ENCODE measurements at regions not wholly inside any gene's neighbourhood (a gene's known extent, or its start where the extent isn't known, plus 50 kb on each side); places are given as distances from the start of the nearest gene placed in this dataset.

DNA sequence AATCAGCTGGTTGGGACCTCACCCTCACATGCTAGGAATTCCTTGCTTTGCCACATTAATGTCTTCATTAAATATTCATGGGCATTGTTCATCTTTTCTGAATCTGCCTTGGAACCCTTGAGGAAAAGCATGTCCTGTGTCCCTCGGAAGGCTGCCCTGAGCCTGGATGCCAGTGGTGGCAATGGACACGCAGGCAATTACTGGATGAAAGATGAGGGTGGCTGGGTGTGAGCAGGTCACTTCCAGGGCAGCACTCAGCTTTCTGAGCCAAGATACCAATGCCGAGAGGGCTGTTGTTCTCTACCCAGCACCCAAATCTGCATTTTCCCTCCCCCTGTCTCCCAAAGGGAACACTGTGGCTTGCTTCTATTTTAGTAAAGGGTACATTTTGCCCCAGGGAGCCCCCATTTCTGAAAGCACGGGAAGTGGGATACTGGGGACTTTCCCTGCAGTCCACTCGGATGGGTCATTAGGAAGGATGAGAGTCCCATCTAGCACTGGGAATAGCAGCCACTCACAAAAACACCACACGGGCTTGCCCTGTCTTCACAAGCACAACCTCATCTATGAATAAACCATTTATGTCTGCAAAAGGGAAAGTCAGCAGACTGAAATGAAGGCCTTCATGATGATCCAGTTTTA, 234.8 kb downstream of the SOX11 start:
- no peaks in the 10 kb centered on the region for H3K27me3 Mint-ChIP-seq (ENCODE audit: low read depth)
- DNase-seq, result no peak
- POLR2A ChIA-PET, result no interaction called here
- H3K36me3 Mint-ChIP-seq (ENCODE audit: low read depth), result no peaks in the 10 kb centered on the region
- H3K4me1 Mint-ChIP-seq (ENCODE audit: low read depth), result no peaks in the 10 kb centered on the region
- ATAC-seq, result no peak
- no peak overlapping the region for H3K4me3 Mint-ChIP-seq
- H3K9me3 Mint-ChIP-seq (ENCODE audit: insufficient read depth), result no peaks in the 10 kb centered on the region
- no peak overlapping the region for H3K27ac Mint-ChIP-seq
- CTCF ChIA-PET, result no interaction called here

DNA sequence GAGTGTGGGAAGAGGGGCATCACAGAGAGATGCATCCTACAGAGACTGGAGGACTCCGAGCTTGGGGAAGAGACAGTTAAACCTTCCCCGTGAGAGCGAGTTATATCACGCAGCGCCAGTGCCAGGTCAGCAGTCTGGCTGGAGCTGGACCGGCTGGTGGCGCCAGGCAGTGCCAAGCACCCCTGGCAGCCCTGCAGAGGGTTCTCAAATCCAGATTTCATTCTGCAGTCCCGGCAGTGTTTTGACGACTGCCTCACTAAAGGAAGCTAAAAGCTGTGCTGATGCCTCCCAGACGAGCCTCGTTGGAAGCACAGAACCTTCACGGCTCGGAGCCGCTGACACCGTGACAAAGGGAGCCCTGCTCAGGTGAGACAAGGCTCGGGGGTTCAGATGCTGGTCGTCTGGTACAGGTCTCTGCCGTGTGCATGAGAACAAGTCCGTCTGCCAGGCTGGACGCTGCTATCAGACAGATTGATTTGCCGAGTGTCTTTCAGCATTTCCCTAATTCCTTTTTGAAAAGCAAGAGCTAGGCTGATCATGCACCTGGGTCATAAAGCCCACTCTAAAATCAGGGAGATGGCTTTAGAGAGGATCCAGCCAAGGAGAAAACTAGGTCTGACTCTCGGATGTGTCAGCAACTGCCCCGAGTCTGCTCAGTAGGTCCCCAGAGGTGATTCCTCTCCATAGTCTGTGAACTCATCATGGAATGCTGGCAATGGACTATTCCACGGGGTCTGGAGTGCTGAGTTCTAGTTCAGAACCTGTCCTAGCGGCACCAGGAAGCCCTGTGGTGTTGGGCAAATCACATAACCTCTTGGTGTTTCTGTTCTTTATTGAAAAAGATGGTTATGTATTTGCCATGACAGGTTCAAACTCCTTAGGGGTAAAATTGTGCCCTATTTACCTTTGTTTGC, 240.6 kb downstream of the SOX11 start:
- CTCF ChIA-PET, result no interaction called here
- Mint-ChIP-seq H3K36me3 (ENCODE audit: low read depth) (no peaks in the 10 kb centered on the region), H3K9me3 (ENCODE audit: insufficient read depth) (no peaks in the 10 kb centered on the region)

DNA sequence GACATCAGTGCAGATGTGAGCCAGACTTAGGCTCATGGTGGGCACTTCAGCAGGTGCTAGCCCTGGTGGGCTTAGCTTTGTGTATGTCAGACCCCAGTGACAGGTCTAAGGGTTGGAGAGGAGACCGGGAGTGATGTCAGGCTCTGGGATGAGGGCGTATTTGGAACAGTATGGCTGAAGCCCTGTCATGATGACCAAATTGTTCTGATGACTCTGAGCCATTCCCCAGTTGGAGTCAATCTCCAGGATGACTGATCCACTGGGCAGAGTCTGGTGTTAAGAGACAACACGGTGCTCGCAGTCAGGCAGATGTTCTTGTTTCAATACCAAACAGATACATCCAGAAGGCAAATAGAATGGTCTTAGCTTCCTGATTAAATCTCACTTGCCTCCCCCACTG, 241.5 kb downstream of the SOX11 start:
- Mint-ChIP-seq H3K4me1 (ENCODE audit: low read depth) (no peaks in the 10 kb centered on the region), H3K4me3 (no peak overlapping the region), H3K9me3 (ENCODE audit: insufficient read depth) (no peaks in the 10 kb centered on the region), H3K27ac (no peak overlapping the region), H3K36me3 (ENCODE audit: low read depth) (no peaks in the 10 kb centered on the region), H3K27me3 (ENCODE audit: low read depth) (no peaks in the 10 kb centered on the region)
- ATAC-seq, result no peak
- CTCF ChIA-PET, result no interaction called here
- POLR2A ChIA-PET, result no interaction called here
- DNase-seq, result no peak

More for the DNA sequence above, 240.6 kb downstream of the SOX11 start:
- ATAC-seq, result no peak
- Mint-ChIP-seq H3K27ac (no peak overlapping the region), H3K27me3 (ENCODE audit: low read depth) (no peaks in the 10 kb centered on the region), H3K4me3 (no peak overlapping the region), H3K4me1 (ENCODE audit: low read depth) (no peaks in the 10 kb centered on the region)
- DNase-seq, result no peak
- POLR2A ChIA-PET, result no interaction called here

DNA sequence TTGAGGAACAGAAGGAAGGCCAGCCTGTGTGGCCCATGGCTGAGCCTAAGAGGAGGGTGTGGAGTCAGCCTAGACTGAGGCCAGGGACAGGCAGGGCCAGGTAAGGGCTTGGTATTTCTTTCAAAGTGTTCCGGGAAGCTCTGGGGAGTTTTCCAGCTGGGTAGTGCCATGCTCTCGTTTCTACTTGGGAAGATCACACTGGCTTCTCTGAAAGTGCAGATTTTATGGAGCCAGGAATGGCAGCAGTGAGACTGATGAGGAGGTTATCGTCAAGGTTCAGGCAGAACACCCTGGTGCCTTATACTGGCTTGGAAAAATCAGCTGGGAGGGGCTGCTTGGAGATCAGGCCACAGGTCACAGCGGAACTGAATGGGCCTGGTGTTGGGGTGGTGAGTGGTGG, 245.1 kb downstream of the SOX11 start:
- Mint-ChIP-seq H3K4me3 (no peak overlapping the region), H3K27ac (no peak overlapping the region), H3K36me3 (ENCODE audit: low read depth) (no peaks in the 10 kb centered on the region), H3K27me3 (ENCODE audit: low read depth) (no peaks in the 10 kb centered on the region), H3K9me3 (ENCODE audit: insufficient read depth) (no peaks in the 10 kb centered on the region), H3K4me1 (ENCODE audit: low read depth) (no peaks in the 10 kb centered on the region)
- ChIA-PET POLR2A (no interaction called here), CTCF (no interaction called here)
- DNase-seq (no peak), ATAC-seq (no peak)

DNA sequence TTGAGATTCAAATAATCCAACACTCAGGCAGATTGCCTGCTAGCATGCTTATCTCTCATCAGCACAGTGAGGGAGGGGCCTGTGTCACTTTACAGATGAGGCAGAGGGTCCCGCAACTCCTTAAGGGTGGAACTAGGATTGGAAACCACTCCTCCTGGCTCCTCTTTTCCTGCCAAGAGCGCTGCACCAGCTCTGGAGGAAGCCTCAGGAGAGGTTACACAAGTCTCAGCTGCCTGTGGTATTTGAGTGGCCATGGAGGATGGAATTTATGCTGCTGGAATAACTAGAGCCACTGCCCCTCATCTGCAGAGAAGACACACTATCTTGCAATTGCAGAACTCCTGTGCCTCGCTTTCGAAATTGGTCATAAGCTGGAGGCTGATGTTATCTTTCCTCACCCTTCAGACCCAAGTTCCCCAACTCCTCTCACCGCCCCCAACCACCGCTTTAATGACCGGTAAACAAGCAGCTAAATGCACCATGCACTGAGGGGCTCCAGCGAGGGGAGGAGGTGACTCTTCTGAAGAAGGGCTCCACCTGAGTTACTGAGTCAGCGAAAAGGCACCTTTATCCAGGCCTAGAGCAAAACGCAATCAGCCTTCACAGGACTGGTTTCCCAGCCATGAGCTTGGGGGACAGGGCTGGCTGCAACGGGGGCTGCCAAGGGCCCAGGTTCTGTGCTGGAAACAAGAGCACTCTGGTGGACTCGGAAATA, 245.8 kb downstream of the SOX11 start:
- CTCF ChIA-PET, result no interaction called here
- H3K4me1 Mint-ChIP-seq (ENCODE audit: low read depth), result no peaks in the 10 kb centered on the region

DNA sequence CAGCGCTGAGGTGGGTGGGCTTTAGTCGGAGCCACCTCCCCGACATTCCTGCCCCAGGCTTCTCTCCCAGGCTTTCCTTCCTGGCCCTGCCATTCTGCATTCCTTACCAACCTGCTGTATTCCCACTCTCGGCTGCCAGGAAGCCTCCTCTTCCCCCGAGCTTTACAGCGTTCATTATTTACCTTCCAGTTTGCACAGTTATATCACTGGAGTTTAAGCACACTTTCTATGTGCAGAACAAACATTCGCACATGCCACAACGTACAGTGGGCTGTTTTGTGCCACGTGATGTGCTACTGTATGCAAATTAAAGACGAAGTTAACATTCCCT, 246.3 kb downstream of the SOX11 start:
- Mint-ChIP-seq H3K27ac (no peak overlapping the region), H3K36me3 (ENCODE audit: low read depth) (no peaks in the 10 kb centered on the region), H3K9me3 (ENCODE audit: insufficient read depth) (no peaks in the 10 kb centered on the region), H3K4me3 (no peak overlapping the region), H3K4me1 (ENCODE audit: low read depth) (no peaks in the 10 kb centered on the region), H3K27me3 (ENCODE audit: low read depth) (no peaks in the 10 kb centered on the region)
- ChIA-PET POLR2A (interaction anchor here (0.5 kb wide), 1 partner anchor 90 kb away, joined by 3 read pairs; no protein-coding TSS in a partner anchor), CTCF (no interaction called here)
- ATAC-seq (no peak), DNase-seq (no peak)

More for the DNA sequence above, 245.8 kb downstream of the SOX11 start:
- no peaks in the 10 kb centered on the region for H3K9me3 Mint-ChIP-seq (ENCODE audit: insufficient read depth)
- no peaks in the 10 kb centered on the region for H3K27me3 Mint-ChIP-seq (ENCODE audit: low read depth)
- ATAC-seq (no peak), DNase-seq (no peak)
- H3K36me3 Mint-ChIP-seq (ENCODE audit: low read depth), result no peaks in the 10 kb centered on the region
- H3K27ac Mint-ChIP-seq, result no peak overlapping the region
- POLR2A ChIA-PET, result interaction anchor here (0.5 kb wide), 1 partner anchor 89 kb away, joined by 3 read pairs; no protein-coding TSS in a partner anchor
- H3K4me3 Mint-ChIP-seq, result no peak overlapping the region

DNA sequence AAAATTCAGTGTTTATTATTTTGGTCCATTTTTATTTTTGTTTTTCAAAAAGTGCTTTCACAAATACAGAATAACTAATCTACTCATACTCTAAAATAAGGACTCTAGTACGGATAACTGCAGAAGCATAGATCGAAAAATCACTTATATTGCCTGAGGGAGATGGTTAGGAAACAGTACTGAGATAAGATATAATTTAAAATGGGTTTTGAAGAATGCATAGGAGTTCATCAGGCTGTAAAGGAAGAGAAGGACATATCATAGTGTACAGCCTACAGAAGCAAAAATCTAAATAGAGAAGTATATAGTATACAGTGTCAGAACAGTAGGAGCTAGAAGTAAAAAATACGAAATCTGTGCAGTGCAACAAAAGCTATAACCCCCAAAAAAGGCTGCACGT, 247.4 kb downstream of the SOX11 start:
- H3K4me1 Mint-ChIP-seq (ENCODE audit: low read depth), result no peaks in the 10 kb centered on the region
- no peak overlapping the region for H3K4me3 Mint-ChIP-seq
- H3K27ac Mint-ChIP-seq, result no peak overlapping the region
- ChIA-PET POLR2A (no interaction called here), CTCF (no interaction called here)
- ATAC-seq (no peak), DNase-seq (no peak)
- H3K9me3 Mint-ChIP-seq (ENCODE audit: insufficient read depth), result no peaks in the 10 kb centered on the region
- no peaks in the 10 kb centered on the region for H3K36me3 Mint-ChIP-seq (ENCODE audit: low read depth)
- H3K27me3 Mint-ChIP-seq (ENCODE audit: low read depth), result no peaks in the 10 kb centered on the region

DNA sequence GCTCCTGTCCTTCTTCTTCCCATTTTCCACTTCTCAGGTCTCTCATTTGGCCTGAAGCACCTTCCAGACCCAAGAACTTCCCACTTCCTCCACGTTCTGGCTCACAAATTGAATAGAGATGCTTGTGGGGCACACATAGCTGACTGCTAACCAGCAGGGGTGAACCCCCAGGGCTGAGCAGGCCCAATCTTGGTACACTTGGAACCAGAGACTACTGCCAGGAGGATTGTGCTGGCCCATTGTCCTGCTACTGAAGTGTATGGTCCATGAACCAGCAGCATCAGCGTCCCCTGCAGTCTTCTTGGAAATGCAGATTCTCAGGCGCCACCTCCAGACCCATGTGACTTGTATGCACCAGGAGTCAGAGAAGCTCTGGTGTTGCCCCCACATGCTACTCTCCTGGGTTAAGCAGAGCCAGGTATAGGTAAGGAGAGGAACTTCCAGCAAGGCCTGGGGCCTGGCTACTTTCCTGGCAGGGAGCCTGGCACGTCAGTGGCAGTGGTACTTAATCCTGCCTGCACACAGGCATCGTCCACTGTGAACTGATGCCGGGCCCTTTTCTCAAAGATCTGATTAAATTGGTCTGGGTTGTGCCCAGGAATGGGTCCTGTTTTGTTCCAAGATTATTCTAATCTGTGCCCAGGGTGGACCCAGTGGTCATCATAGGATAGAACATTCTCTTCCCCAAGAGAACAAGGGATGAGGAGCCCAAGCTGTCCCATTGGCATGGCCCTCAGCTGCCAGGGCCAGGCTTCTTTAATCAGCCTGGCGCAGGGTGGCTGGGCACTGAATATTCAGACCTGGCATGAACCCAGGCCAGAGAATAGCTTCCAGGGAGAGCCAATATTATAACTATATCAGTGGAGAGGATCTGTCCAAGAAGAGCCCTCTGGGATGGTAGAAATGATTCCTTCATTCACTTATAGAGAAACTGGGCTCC, 248.7 kb downstream of the SOX11 start:
- no peaks in the 10 kb centered on the region for H3K36me3 Mint-ChIP-seq (ENCODE audit: low read depth)
- DNase-seq, result no peak
- H3K4me3 Mint-ChIP-seq, result no peak overlapping the region
- POLR2A ChIA-PET, result no interaction called here
- CTCF ChIA-PET, result no interaction called here
- no peak for ATAC-seq
- no peak overlapping the region for H3K27ac Mint-ChIP-seq
- no peaks in the 10 kb centered on the region for H3K27me3 Mint-ChIP-seq (ENCODE audit: low read depth)
- no peaks in the 10 kb centered on the region for H3K4me1 Mint-ChIP-seq (ENCODE audit: low read depth)
- H3K9me3 Mint-ChIP-seq (ENCODE audit: insufficient read depth), result no peaks in the 10 kb centered on the region

DNA sequence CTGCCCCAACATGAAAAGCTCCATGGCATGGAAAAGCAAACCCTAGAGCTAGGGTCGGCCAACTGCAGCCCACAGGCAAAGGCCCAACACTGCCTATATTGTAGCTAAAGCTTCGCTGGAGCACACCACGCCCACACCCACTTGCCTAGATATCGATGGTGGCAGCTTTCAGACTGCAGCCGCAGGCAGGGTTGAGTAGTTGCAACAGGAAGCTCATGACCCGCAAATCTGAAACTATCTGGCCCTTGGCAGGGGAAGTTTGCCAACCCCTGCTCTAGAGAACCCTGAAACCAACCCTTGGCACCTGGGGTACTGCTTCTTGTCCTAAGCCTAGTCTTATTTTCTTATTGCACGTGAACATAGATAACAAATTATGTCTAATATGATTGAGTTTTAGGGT, 250.0 kb downstream of the SOX11 start:
- no peak for DNase-seq
- H3K9me3 Mint-ChIP-seq (ENCODE audit: insufficient read depth), result no peaks in the 10 kb centered on the region
- H3K36me3 Mint-ChIP-seq (ENCODE audit: low read depth), result no peaks in the 10 kb centered on the region
- H3K27me3 Mint-ChIP-seq (ENCODE audit: low read depth), result no peaks in the 10 kb centered on the region
- POLR2A ChIA-PET, result no interaction called here
- no peak overlapping the region for H3K27ac Mint-ChIP-seq
- H3K4me3 Mint-ChIP-seq, result no peak overlapping the region
- no peak for ATAC-seq
- no peaks in the 10 kb centered on the region for H3K4me1 Mint-ChIP-seq (ENCODE audit: low read depth)
- CTCF ChIA-PET, result no interaction called here

DNA sequence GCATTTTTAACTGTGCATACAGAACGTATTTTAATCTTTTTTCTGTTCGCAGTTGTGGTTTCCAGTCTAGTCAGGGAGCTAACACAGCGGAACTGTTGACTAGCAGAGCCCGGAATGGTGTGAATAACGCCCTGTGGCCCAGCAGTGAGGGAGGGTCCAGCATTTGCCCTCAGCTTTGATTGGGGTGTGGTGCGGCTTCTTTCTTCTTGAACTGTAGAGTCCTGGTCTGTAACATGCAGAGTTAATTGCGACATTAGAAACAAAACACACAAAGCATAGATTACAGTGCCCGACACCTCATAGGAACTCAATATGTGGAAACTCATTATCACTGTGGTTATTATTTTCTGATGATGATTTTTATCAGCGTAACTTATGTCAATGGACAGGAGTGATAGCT, 253.6 kb downstream of the SOX11 start:
- Mint-ChIP-seq H3K4me1 (ENCODE audit: low read depth) (no peaks in the 10 kb centered on the region), H3K27me3 (ENCODE audit: low read depth) (no peaks in the 10 kb centered on the region), H3K36me3 (ENCODE audit: low read depth) (no peaks in the 10 kb centered on the region), H3K4me3 (no peak overlapping the region), H3K27ac (no peak overlapping the region), H3K9me3 (ENCODE audit: insufficient read depth) (no peaks in the 10 kb centered on the region)
- ChIA-PET POLR2A (no interaction called here), CTCF (no interaction called here)
- no peak for ATAC-seq
- DNase-seq, result no peak

DNA sequence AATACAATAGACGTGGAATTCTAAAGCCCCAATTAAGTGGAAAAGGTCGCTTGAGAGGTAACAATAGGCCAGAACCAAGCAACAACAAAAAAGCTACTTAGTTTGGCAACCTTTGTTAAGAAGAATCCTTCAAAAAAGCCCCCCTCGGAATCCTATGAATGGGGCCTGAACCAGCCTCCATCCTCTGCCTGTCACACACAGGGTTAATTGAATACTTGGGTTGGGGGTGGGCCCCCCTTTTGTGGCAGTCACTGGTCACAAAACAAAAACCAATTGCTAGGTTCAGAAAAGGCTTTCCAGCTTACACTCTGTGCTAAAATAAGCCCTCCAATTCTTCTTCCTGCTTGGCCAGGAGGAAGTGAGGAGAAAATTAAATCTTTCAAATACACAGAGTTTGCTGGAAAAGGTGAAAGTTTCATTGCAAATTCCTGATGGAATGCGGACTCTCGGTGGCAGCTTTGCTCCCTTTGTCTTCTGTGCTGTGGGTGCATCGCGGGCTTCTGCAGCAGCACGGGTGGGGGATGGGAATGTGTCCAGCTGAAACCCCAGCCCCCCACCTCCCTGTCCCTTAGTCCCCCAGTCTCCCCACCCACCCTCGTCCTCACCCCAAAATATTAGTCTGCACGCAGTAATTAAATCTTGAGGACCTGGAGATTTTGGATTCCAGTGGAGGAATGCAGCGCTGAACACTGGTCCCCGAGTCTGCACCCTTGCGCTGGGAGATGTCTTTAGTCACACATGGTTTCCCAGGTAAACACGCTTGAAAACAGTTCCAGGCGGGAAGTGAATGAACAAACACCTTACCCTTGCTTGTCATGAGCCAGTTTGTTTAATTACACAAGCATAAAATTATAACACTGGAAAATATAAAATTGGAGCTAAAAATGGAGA, 254.3 kb downstream of the SOX11 start:
- POLR2A ChIA-PET, result no interaction called here

More for the DNA sequence above, 254.3 kb downstream of the SOX11 start:
- CTCF ChIA-PET, result no interaction called here
- no peak overlapping the region for H3K27ac Mint-ChIP-seq
- H3K9me3 Mint-ChIP-seq (ENCODE audit: insufficient read depth), result no peaks in the 10 kb centered on the region
- DNase-seq (no peak), ATAC-seq (no peak)
- H3K36me3 Mint-ChIP-seq (ENCODE audit: low read depth), result no peaks in the 10 kb centered on the region
- no peaks in the 10 kb centered on the region for H3K4me1 Mint-ChIP-seq (ENCODE audit: low read depth)
- no peaks in the 10 kb centered on the region for H3K27me3 Mint-ChIP-seq (ENCODE audit: low read depth)
- no peak overlapping the region for H3K4me3 Mint-ChIP-seq

All from activated CD8-positive, alpha-beta T cell treated with anti-CD3 and anti-CD28 coated beads, Interleukin-2, amount 10 ng/mL, durations not matched to agents 7 days and 5 days (primary cell).